ENCODE measurements at regions not wholly inside any gene's neighbourhood (a gene's known extent, or its start where the extent isn't known, plus 50 kb on each side); places are given as distances from the start of the nearest gene placed in this dataset.

- TF ChIP-seq EP300 (conservative IDR thresholded peaks at IDR 0.05; ENCODE audit: poor library complexity, severe bottlenecking), result no peak
- TF ChIP-seq CTCF (IDR thresholded peaks at IDR 0.05; ENCODE audit: poor library complexity, severe bottlenecking), result no peak
- no peak for TF ChIP-seq REST (IDR thresholded peaks at IDR 0.05; ENCODE audit: borderline replicate concordance)
- no peak for TF ChIP-seq MXI1 (conservative IDR thresholded peaks at IDR 0.05; ENCODE audit: poor library complexity, severe bottlenecking)
- TF ChIP-seq EZH2 (IDR thresholded peaks at IDR 0.05; ENCODE audit: borderline replicate concordance, insufficient read depth, low read length, poor library complexity, severe bottlenecking), result no peak
- TF ChIP-seq POLR2AphosphoS5 (IDR thresholded peaks at IDR 0.05), result no peak
These were observed 362.0 kb upstream of the AMOT start for GRCh38 chrX:113202601-113203000.
